ENCODE measurements at regions not wholly inside any gene's neighbourhood (a gene's known extent, or its start where the extent isn't known, plus 50 kb on each side); places are given as distances from the start of the nearest gene placed in this dataset.

GRCh38 chr4:60461551-60461950 lies 738.6 kb upstream of the ADGRL3 start:
- TF ChIP-seq ATF3 (CRISPR knock-in tag; conservative IDR thresholded peaks at IDR 0.05) = no peak
- TF ChIP-seq NFE2L1 (CRISPR knock-in tag; IDR thresholded peaks at IDR 0.05) = no peak
- no peak for TF ChIP-seq CTCF (IDR thresholded peaks at IDR 0.05)
- TF ChIP-seq ATF1 (CRISPR knock-in tag; IDR thresholded peaks at IDR 0.05) = no peak
- no peak for TF ChIP-seq ZNF121 (CRISPR knock-in tag; IDR thresholded peaks at IDR 0.05)
- TF ChIP-seq ZNF532 (CRISPR knock-in tag; IDR thresholded peaks at IDR 0.05; ENCODE audit: borderline replicate concordance) = no peak
- no peak for TF ChIP-seq CREB1 (CRISPR knock-in tag; IDR thresholded peaks at IDR 0.05)
- TF ChIP-seq MAX (CRISPR knock-in tag; IDR thresholded peaks at IDR 0.05) = no peak
- TF ChIP-seq RORB (CRISPR knock-in tag; IDR thresholded peaks at IDR 0.05) = no peak
- TF ChIP-seq HMGXB4 (CRISPR knock-in tag; IDR thresholded peaks at IDR 0.05) = no peak
- TF ChIP-seq SP1 (CRISPR knock-in tag; conservative IDR thresholded peaks at IDR 0.05) = no peak
- TF ChIP-seq NR3C1 (CRISPR knock-in tag; conservative IDR thresholded peaks at IDR 0.05; ENCODE audit: low read depth) = no peak
- TF ChIP-seq TEAD1 (CRISPR knock-in tag; IDR thresholded peaks at IDR 0.05) = no peak
- TF ChIP-seq SMAD3 (CRISPR knock-in tag; IDR thresholded peaks at IDR 0.05; ENCODE audit: borderline replicate concordance) = no peak

Measured in WTC11 (cell line).